ENCODE measurements at regions not wholly inside any gene's neighbourhood (a gene's known extent, or its start where the extent isn't known, plus 50 kb on each side); places are given as distances from the start of the nearest gene placed in this dataset.

GRCh38 chrX:43551590-43551989, 104.5 kb upstream of the MAOA start:
- TF ChIP-seq CTCF (IDR thresholded peaks at IDR 0.05) (no peak), POLR2A (IDR thresholded peaks at IDR 0.05) (no peak)
